ENCODE measurements at regions not wholly inside any gene's neighbourhood (a gene's known extent, or its start where the extent isn't known, plus 50 kb on each side); places are given as distances from the start of the nearest gene placed in this dataset.

DNA sequence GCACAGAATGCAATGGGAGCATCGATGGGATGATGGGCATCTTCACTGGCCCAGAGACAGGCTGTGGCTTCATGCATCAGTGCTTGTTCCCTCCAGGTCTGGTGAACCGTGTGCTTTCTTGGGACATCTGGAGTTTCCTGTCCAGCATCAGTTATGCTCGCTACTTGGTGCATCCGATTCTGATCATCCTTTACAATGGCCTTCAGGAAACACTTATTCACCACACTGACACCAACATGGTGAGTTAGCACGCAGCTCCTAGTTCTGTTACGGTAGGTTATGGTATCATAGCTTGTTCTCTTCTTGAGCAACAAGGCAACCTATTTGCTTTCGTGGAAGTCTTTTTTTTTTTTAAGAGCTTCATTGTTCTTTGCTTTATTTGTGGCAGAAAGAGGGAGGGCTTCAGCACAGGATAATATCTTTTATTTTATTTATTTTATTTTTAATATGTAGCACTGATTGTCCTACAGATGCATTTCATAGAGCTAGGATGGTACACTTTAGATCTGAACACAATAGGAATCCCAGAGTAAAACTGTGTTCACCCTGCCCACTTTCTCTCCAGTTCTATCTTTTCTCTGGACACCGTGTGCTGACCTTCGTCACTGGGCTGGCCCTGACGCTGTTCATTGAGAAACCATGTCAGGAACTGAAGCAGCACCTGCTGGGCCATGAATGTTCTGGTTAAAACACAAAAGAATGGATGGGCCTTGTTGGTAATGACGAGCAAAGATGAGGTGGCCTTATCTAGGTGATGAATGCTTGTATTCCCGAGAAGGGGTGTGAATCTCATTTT is 71.2 kb upstream of the SEC11C start:
- no peaks in the 10 kb centered on the region for H3K79me2 ChIP-seq (ENCODE audit: insufficient read depth, low read length)
- no peak overlapping the region for H2AFZ ChIP-seq (ENCODE audit: low read length)
- no peaks in the 10 kb centered on the region for H4K20me1 ChIP-seq (ENCODE audit: insufficient read depth, low read length)
- TF ChIP-seq, protein P1, sequence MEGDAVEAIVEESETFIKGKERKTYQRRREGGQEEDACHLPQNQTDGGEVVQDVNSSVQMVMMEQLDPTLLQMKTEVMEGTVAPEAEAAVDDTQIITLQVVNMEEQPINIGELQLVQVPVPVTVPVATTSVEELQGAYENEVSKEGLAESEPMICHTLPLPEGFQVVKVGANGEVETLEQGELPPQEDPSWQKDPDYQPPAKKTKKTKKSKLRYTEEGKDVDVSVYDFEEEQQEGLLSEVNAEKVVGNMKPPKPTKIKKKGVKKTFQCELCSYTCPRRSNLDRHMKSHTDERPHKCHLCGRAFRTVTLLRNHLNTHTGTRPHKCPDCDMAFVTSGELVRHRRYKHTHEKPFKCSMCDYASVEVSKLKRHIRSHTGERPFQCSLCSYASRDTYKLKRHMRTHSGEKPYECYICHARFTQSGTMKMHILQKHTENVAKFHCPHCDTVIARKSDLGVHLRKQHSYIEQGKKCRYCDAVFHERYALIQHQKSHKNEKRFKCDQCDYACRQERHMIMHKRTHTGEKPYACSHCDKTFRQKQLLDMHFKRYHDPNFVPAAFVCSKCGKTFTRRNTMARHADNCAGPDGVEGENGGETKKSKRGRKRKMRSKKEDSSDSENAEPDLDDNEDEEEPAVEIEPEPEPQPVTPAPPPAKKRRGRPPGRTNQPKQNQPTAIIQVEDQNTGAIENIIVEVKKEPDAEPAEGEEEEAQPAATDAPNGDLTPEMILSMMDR (IDR thresholded peaks at IDR 0.05; ENCODE audit: extremely low read depth, low read depth, low read length), result no peak
- H3K4me1 ChIP-seq (ENCODE audit: insufficient read depth, low read length), result no peaks in the 10 kb centered on the region
- no peak overlapping the region for H3K4me2 ChIP-seq (ENCODE audit: insufficient read depth, low read length)
- H3K9me3 ChIP-seq (ENCODE audit: low read depth, low read length), result no peaks in the 10 kb centered on the region
- no peak overlapping the region for H3K27ac ChIP-seq (ENCODE audit: low read depth, low read length)
- no peak for DNase-seq (ENCODE audit: insufficient read length, low spot score, missing footprints)
- H3K36me3 ChIP-seq (ENCODE audit: insufficient read depth, low read length), result no peaks in the 10 kb centered on the region
- H3K4me3 ChIP-seq (ENCODE audit: insufficient read depth, low read length), result no peak overlapping the region
- no peaks in the 10 kb centered on the region for H3K27me3 ChIP-seq (ENCODE audit: insufficient read depth, low read length)

DNA sequence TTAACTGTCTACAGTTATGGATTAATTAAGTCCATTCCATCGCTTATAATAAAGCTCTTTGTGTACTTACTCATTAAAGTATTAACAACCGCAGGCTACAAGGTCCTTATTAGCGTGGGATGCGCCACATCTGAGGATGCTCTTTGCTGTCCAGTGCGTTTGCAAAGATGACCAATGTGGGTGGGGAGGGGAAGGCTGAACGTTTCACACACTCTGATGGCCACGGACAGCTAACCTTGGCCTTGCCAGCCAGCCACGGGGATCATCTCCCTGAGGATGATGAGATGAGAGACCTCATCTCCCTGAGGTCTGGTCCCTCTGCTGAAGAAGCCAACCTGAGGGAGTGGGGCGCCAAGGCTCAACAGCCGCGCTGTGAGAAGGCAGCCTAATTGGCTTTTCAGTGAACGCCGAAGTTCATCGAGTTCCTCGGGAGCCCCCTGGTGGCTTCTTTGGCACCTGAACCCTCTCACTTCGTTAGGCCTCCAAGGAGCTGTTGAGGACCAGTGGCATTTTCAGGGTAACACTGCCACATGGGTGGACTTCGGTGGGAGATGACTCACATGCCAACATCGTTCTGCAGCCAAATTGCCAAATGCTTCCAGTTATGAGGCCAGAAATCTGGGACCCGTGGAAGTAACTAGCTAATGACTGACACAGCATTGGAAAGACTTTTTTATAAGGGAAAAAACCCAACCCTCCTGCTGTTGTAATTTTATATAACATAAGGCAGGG is 69.3 kb upstream of the SEC11C start:
- Histone ChIP-seq H2AFZ (ENCODE audit: low read length) (peak overlapping the region; percentile 63), H3K9me3 (ENCODE audit: low read depth, low read length) (no peaks in the 10 kb centered on the region), H3K36me3 (ENCODE audit: insufficient read depth, low read length) (no peaks in the 10 kb centered on the region), H3K4me3 (ENCODE audit: insufficient read depth, low read length) (no peak overlapping the region), H3K4me2 (ENCODE audit: insufficient read depth, low read length) (peak overlapping the region; percentile 56), H3K27ac (ENCODE audit: low read depth, low read length) (no peak overlapping the region), H3K27me3 (ENCODE audit: insufficient read depth, low read length) (peaks cover 11% of the 10 kb centered on the region), H3K4me1 (ENCODE audit: insufficient read depth, low read length) (no peaks in the 10 kb centered on the region), H4K20me1 (ENCODE audit: insufficient read depth, low read length) (no peaks in the 10 kb centered on the region), H3K79me2 (ENCODE audit: insufficient read depth, low read length) (no peaks in the 10 kb centered on the region)
- TF ChIP-seq, protein P1 (IDR thresholded peaks at IDR 0.05; ENCODE audit: extremely low read depth, low read depth, low read length), result peak; percentile 93
- DNase-seq (ENCODE audit: insufficient read length, low spot score, missing footprints), result peak; percentile 93

DNA sequence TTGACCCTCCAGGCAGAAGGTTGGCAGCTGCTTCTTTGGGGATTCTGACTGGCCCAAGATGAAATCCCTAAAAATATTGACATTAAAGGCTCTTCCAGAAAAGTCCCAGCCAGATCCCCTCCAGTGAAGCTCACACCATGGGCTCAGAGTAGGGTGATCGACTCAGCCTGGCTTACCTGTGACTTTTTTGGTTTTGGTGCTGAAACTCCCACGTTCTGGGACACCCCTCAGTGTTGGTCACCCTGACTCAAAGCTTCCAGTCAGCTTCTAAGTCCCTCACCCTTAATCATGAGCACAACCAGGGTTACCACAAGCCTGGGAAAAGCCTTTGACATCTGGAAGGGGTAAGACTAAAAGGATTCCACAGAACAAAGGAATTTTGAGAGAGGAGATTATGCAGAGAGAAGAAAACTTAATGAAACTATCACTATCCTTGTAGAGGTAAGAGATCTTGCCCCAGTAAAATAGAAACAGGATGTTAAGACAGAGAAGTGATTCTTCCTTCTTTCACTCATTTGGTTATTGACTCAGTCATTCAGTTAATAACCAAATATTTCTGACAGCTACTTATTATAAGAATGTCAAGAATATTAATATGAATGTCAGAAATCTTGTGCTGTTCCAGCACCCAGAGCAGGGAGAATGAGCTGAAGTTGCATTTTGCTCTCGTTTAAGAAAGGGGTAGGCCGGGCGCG is 66.8 kb upstream of the SEC11C start:
- Histone ChIP-seq H4K20me1 (ENCODE audit: insufficient read depth, low read length) (no peaks in the 10 kb centered on the region), H2AFZ (ENCODE audit: low read length) (no peak overlapping the region), H3K79me2 (ENCODE audit: insufficient read depth, low read length) (no peaks in the 10 kb centered on the region), H3K4me1 (ENCODE audit: insufficient read depth, low read length) (no peaks in the 10 kb centered on the region), H3K27ac (ENCODE audit: low read depth, low read length) (no peak overlapping the region), H3K36me3 (ENCODE audit: insufficient read depth, low read length) (no peaks in the 10 kb centered on the region), H3K27me3 (ENCODE audit: insufficient read depth, low read length) (peaks cover 34% of the 10 kb centered on the region), H3K4me3 (ENCODE audit: insufficient read depth, low read length) (no peak overlapping the region), H3K9me3 (ENCODE audit: low read depth, low read length) (no peaks in the 10 kb centered on the region), H3K4me2 (ENCODE audit: insufficient read depth, low read length) (no peak overlapping the region)
- TF ChIP-seq, protein P1 (IDR thresholded peaks at IDR 0.05; ENCODE audit: extremely low read depth, low read depth, low read length), result no peak
- DNase-seq (ENCODE audit: insufficient read length, low spot score, missing footprints), result no peak

DNA sequence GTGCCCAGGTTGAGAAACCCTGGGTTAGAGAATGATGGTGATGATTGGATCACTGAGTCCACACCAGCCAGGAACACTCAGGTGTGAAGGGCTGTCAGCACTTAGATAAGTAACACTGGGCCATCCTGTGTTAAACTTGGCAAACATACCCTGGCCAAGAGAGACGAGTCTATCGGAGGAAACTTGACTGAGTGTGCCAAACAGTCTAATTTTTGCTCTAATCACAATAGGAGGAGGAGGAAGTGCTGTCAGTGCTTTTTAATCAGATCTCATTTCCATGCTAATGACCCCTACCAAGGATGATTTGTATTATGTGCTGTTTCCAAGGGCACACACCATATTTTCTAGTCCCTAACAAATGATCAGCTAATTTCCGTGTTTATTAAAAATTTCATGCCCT is 63.8 kb upstream of the SEC11C start:
- Histone ChIP-seq H3K27me3 (ENCODE audit: insufficient read depth, low read length) (peaks cover 48% of the 10 kb centered on the region), H2AFZ (ENCODE audit: low read length) (no peak overlapping the region), H4K20me1 (ENCODE audit: insufficient read depth, low read length) (no peaks in the 10 kb centered on the region), H3K27ac (ENCODE audit: low read depth, low read length) (no peak overlapping the region), H3K4me3 (ENCODE audit: insufficient read depth, low read length) (no peak overlapping the region), H3K79me2 (ENCODE audit: insufficient read depth, low read length) (no peaks in the 10 kb centered on the region), H3K4me2 (ENCODE audit: insufficient read depth, low read length) (no peak overlapping the region), H3K9me3 (ENCODE audit: low read depth, low read length) (no peaks in the 10 kb centered on the region), H3K4me1 (ENCODE audit: insufficient read depth, low read length) (no peaks in the 10 kb centered on the region), H3K36me3 (ENCODE audit: insufficient read depth, low read length) (no peaks in the 10 kb centered on the region)
- DNase-seq (ENCODE audit: insufficient read length, low spot score, missing footprints), result no peak
- TF ChIP-seq, protein P1 (IDR thresholded peaks at IDR 0.05; ENCODE audit: extremely low read depth, low read depth, low read length), result no peak

Measured in osteoblast (primary cell).